ENCODE measurements at regions not wholly inside any gene's neighbourhood (a gene's known extent, or its start where the extent isn't known, plus 50 kb on each side); places are given as distances from the start of the nearest gene placed in this dataset.

DNA sequence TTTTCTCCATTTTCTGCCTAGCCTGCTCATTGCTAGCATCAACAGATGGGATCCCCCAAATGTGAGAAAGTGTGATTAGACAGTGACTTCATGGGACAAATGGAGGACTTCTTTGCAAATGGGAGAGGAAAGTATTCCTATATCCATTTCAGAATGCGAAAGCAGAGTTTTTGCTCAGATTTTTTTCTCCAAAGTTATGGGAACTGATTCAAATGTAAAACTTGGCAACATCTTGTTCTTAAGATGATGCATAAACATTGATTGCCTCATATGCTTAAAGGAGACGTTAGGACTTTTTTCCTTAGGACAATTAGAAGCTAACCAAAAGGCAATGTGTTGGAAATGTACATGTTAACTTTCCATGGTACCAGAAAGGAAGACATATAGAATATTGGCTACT lies 704.3 kb upstream of the ZNF608 start:
- Mint-ChIP-seq H3K4me3 (no peak overlapping the region), H3K36me3 (peaks cover 5% of the 10 kb centered on the region), H3K27me3 (ENCODE audit: insufficient read depth, low read depth) (peaks cover 3% of the 10 kb centered on the region), H3K9me3 (peaks cover 2% of the 10 kb centered on the region), H3K27ac (no peak overlapping the region), H3K4me1 (peaks cover 17% of the 10 kb centered on the region)
- Histone ChIP-seq H3K9ac (no peak overlapping the region), H3K27ac (no peak overlapping the region), H3K79me2 (ENCODE audit: low read depth) (no peaks in the 10 kb centered on the region), H3K27me3 (no peaks in the 10 kb centered on the region), H4K20me1 (ENCODE audit: low read depth) (no peaks in the 10 kb centered on the region), H3K4me2 (no peak overlapping the region), H3K4me1 (peaks cover 4% of the 10 kb centered on the region), H3F3A (ENCODE audit: low read depth) (no peaks in the 10 kb centered on the region), H3K36me3 (no peaks in the 10 kb centered on the region), H3K4me3 (no peak overlapping the region), H3K9me3 (ENCODE audit: low read depth) (no peaks in the 10 kb centered on the region), H2AFZ (replicated peaks) (peak overlapping the region; percentile 14)
- TF ChIP-seq EZH2 (IDR thresholded peaks at IDR 0.05) (no peak), EZH2phosphoT487 (IDR thresholded peaks at IDR 0.05) (no peak)
- TF ChIP-seq, protein P1, sequence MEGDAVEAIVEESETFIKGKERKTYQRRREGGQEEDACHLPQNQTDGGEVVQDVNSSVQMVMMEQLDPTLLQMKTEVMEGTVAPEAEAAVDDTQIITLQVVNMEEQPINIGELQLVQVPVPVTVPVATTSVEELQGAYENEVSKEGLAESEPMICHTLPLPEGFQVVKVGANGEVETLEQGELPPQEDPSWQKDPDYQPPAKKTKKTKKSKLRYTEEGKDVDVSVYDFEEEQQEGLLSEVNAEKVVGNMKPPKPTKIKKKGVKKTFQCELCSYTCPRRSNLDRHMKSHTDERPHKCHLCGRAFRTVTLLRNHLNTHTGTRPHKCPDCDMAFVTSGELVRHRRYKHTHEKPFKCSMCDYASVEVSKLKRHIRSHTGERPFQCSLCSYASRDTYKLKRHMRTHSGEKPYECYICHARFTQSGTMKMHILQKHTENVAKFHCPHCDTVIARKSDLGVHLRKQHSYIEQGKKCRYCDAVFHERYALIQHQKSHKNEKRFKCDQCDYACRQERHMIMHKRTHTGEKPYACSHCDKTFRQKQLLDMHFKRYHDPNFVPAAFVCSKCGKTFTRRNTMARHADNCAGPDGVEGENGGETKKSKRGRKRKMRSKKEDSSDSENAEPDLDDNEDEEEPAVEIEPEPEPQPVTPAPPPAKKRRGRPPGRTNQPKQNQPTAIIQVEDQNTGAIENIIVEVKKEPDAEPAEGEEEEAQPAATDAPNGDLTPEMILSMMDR (IDR thresholded peaks at IDR 0.05), result no peak
- no peak for DNase-seq (ENCODE audit: low spot score)

DNA sequence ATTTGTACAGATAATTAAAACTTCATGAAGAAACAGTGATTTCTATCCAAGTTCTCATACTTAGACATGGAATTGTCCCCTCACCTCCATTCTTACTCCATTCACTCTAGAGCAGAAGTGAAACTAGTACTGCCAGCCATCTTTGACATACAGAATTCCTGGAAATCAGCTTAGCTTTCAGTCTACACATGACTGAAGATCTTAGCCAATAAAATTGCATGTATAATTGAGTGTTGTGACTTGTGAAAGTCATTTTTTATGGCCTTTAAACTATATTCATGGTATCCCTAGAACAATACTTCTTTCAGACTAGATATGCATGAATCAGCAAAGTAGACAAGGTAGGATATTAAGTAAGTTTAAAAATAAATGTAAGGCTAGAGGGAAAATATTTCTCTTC lies 705.2 kb upstream of the ZNF608 start:
- H3F3A ChIP-seq (ENCODE audit: low read depth), result no peaks in the 10 kb centered on the region
- H3K9ac ChIP-seq, result no peak overlapping the region
- peaks cover 5% of the 10 kb centered on the region for H3K36me3 Mint-ChIP-seq
- peaks cover 17% of the 10 kb centered on the region for H3K4me1 Mint-ChIP-seq
- H3K27ac ChIP-seq, result no peak overlapping the region
- no peak overlapping the region for H2AFZ ChIP-seq (replicated peaks)
- H3K27me3 Mint-ChIP-seq (ENCODE audit: insufficient read depth, low read depth), result peaks cover 3% of the 10 kb centered on the region
- TF ChIP-seq EZH2phosphoT487 (IDR thresholded peaks at IDR 0.05) (no peak), EZH2 (IDR thresholded peaks at IDR 0.05) (no peak)
- TF ChIP-seq, protein P1 (IDR thresholded peaks at IDR 0.05), result no peak
- no peaks in the 10 kb centered on the region for H3K9me3 ChIP-seq (ENCODE audit: low read depth)
- no peak for DNase-seq (ENCODE audit: low spot score)
- no peak overlapping the region for H3K4me3 ChIP-seq
- no peaks in the 10 kb centered on the region for H3K79me2 ChIP-seq (ENCODE audit: low read depth)
- H3K27me3 ChIP-seq, result no peaks in the 10 kb centered on the region
- peaks cover 8% of the 10 kb centered on the region for H3K9me3 Mint-ChIP-seq
- H3K4me1 ChIP-seq, result peaks cover 4% of the 10 kb centered on the region
- no peaks in the 10 kb centered on the region for H3K36me3 ChIP-seq
- H4K20me1 ChIP-seq (ENCODE audit: low read depth), result no peaks in the 10 kb centered on the region
- no peak overlapping the region for H3K27ac Mint-ChIP-seq
- no peak overlapping the region for H3K4me3 Mint-ChIP-seq
- no peak overlapping the region for H3K4me2 ChIP-seq

DNA sequence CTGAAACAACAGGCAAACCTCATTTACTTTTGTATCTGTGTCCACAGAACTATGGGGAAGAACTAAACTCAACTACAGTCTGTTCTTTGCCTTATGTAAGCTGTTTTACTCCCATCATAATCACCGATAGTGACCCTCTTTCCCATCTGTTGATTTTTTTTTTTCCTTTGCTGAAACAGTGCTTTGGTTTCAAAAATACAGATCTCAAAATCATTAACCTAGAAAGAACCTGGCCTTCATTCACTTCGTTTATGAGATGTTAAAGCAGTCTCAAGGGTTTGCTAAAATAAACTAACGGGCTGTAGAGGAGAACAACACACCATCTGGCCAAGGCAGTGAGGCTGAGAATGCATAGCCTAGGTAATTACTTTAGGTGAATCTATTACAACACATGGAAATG lies 706.6 kb upstream of the ZNF608 start:
- Mint-ChIP-seq H3K9me3 (peaks cover 15% of the 10 kb centered on the region), H3K27ac (no peak overlapping the region), H3K4me1 (peaks cover 11% of the 10 kb centered on the region), H3K27me3 (ENCODE audit: insufficient read depth, low read depth) (peaks cover 6% of the 10 kb centered on the region), H3K36me3 (peaks cover 3% of the 10 kb centered on the region), H3K4me3 (no peak overlapping the region)
- H3K79me2 ChIP-seq (ENCODE audit: low read depth), result no peaks in the 10 kb centered on the region
- H3K4me2 ChIP-seq, result no peak overlapping the region
- no peak overlapping the region for H3K27ac ChIP-seq
- peaks cover 4% of the 10 kb centered on the region for H3K4me1 ChIP-seq
- TF ChIP-seq EZH2 (IDR thresholded peaks at IDR 0.05) (no peak), EZH2phosphoT487 (IDR thresholded peaks at IDR 0.05) (no peak)
- TF ChIP-seq, protein P1 (IDR thresholded peaks at IDR 0.05), result no peak
- no peaks in the 10 kb centered on the region for H3K36me3 ChIP-seq
- H4K20me1 ChIP-seq (ENCODE audit: low read depth), result no peaks in the 10 kb centered on the region
- no peak overlapping the region for H2AFZ ChIP-seq (replicated peaks)
- H3K9me3 ChIP-seq (ENCODE audit: low read depth), result no peaks in the 10 kb centered on the region
- DNase-seq (ENCODE audit: low spot score), result no peak
- H3K4me3 ChIP-seq, result no peak overlapping the region
- no peaks in the 10 kb centered on the region for H3F3A ChIP-seq (ENCODE audit: low read depth)
- no peak overlapping the region for H3K9ac ChIP-seq
- no peaks in the 10 kb centered on the region for H3K27me3 ChIP-seq
